Loucy (cell line): ENCODE measurements at regions not wholly inside any gene's neighbourhood (a gene's known extent, or its start where the extent isn't known, plus 50 kb on each side); places are given as distances from the start of the nearest gene placed in this dataset.
"Not testable (repeated sequence)": the region's sequence is repeated elsewhere in the genome, so short reads cannot be mapped to it uniquely, and the experiment has no call there.

ENCODE experiments used
- H2AFZ ChIP-seq: fragments of 200-600 bp; sonication (generic); 2 replicates; pipeline ENCODE4 v1.6.0; 2016; ENCODE audit warnings: antibody characterized with exemption, mild to moderate bottlenecking, low read length, moderate library complexity
- H3F3A ChIP-seq: fragments of 200-600 bp; 2 replicates; pipeline ENCODE4 v1.6.0; 2016; ENCODE audit warnings: antibody characterized with exemption, low read depth, mild to moderate bottlenecking
- H3K27me3 ChIP-seq: fragments of 200-600 bp; sonication (generic); 2 replicates; pipeline ENCODE4 v1.6.1; 2014; ENCODE audit warnings: low read length, mild to moderate bottlenecking; ENCODE audit not compliant: insufficient read depth, poor library complexity, severe bottlenecking
- H3K36me3 ChIP-seq: fragments of 200-600 bp; sonication (generic); 2 replicates; pipeline ENCODE4 v1.6.1; 2016; ENCODE audit warnings: low read length; ENCODE audit not compliant: insufficient read depth
- H3K4me1 ChIP-seq: fragments of 200-600 bp; sonication (generic); 2 replicates; pipeline ENCODE4 v1.5.1; 2014; ENCODE audit warnings: low read length, mild to moderate bottlenecking; ENCODE audit not compliant: insufficient read depth, poor library complexity, severe bottlenecking
- H3K4me2 ChIP-seq: fragments of 200-600 bp; sonication (generic); 2 replicates; pipeline ENCODE4 v1.6.0; 2014; ENCODE audit warnings: antibody characterized with exemption, low read length, low read depth, mild to moderate bottlenecking; ENCODE audit not compliant: poor library complexity, severe bottlenecking
- H3K4me3 ChIP-seq: fragments of 200-600 bp; sonication (generic); 2 replicates; pipeline ENCODE4 v1.5.1; 2014; ENCODE audit warnings: low read length, mild to moderate bottlenecking, mixed read lengths; ENCODE audit not compliant: poor library complexity, severe bottlenecking
- H3K79me2 ChIP-seq: fragments of 200-600 bp; sonication (generic); 2 replicates; pipeline ENCODE4 v1.6.1; 2014; ENCODE audit warnings: low read length; ENCODE audit not compliant: insufficient read depth
- H3K9ac ChIP-seq: fragments of 200-600 bp; sonication (generic); 2 replicates; pipeline ENCODE4 v1.6.0; 2014; ENCODE audit warnings: mild to moderate bottlenecking, low read depth, low read length, moderate library complexity; ENCODE audit not compliant: poor library complexity, severe bottlenecking
- H3K9me2 ChIP-seq: fragments of 200-600 bp; sonication (generic); replicated peaks from 2 replicates; pipeline ENCODE4 v1.6.1; 2016; ENCODE audit warnings: low read depth, low read length, mixed read lengths
- H3K9me3 ChIP-seq: fragments of 200-600 bp; sonication (generic); 2 replicates; pipeline ENCODE4 v1.6.1; 2014; ENCODE audit warnings: mild to moderate bottlenecking, antibody characterized with exemption, low read length, low read depth; ENCODE audit not compliant: insufficient read depth
- H4K20me1 ChIP-seq: fragments of 200-600 bp; sonication (generic); 2 replicates; pipeline ENCODE4 v1.6.0; 2014; ENCODE audit warnings: antibody characterized with exemption, low read length, mild to moderate bottlenecking; ENCODE audit not compliant: insufficient read depth, poor library complexity, severe bottlenecking
- EZH2phosphoT487 ChIP-seq: fragments of 200-600 bp; IDR thresholded peaks from 2 replicates; pipeline ENCODE4 v1.6.1; 2018; ENCODE audit warnings: antibody characterized with exemption, mild to moderate bottlenecking, moderate library complexity, borderline replicate concordance
- TF ChIP-seq, protein P1 (sequence below): fragments of 200-600 bp; sonication (generic); conservative IDR thresholded peaks from 2 replicates; pipeline ENCODE4 v1.5.1; 2014; ENCODE audit warnings: mild to moderate bottlenecking, antibody characterized with exemption, low read length

- Histone ChIP-seq H3K27me3 (no peaks in the 10 kb centered on the region), H3K79me2 (no peaks in the 10 kb centered on the region)
Observed at GRCh38 chr10:118974951-118975350, 54.6 kb upstream of the NANOS1 start.

GRCh38 chr10:118976219-118976618, 53.3 kb upstream of the NANOS1 start:
- H3K27me3 ChIP-seq, H3K4me2 ChIP-seq, H4K20me1 ChIP-seq, H3K9me2 ChIP-seq, H3K9me3 ChIP-seq, H3K4me3 ChIP-seq, H3F3A ChIP-seq, H3K36me3 ChIP-seq, H3K9ac ChIP-seq, H3K79me2 ChIP-seq, H3K4me1 ChIP-seq, H2AFZ ChIP-seq: not testable (repeated sequence)

More at GRCh38 chr10:118974951-118975350, 54.6 kb upstream of the NANOS1 start:
- Histone ChIP-seq H3K36me3 (no peaks in the 10 kb centered on the region), H3K4me3 (no peak overlapping the region), H4K20me1 (no peaks in the 10 kb centered on the region), H3K4me2 (no peak overlapping the region), H3K9me3 (no peaks in the 10 kb centered on the region), H3F3A (no peaks in the 10 kb centered on the region), H3K4me1 (no peaks in the 10 kb centered on the region), H2AFZ (no peak overlapping the region), H3K9me2 (no peaks in the 10 kb centered on the region), H3K9ac (no peak overlapping the region)
- TF ChIP-seq EZH2phosphoT487, result no peak
- TF ChIP-seq, protein P1, sequence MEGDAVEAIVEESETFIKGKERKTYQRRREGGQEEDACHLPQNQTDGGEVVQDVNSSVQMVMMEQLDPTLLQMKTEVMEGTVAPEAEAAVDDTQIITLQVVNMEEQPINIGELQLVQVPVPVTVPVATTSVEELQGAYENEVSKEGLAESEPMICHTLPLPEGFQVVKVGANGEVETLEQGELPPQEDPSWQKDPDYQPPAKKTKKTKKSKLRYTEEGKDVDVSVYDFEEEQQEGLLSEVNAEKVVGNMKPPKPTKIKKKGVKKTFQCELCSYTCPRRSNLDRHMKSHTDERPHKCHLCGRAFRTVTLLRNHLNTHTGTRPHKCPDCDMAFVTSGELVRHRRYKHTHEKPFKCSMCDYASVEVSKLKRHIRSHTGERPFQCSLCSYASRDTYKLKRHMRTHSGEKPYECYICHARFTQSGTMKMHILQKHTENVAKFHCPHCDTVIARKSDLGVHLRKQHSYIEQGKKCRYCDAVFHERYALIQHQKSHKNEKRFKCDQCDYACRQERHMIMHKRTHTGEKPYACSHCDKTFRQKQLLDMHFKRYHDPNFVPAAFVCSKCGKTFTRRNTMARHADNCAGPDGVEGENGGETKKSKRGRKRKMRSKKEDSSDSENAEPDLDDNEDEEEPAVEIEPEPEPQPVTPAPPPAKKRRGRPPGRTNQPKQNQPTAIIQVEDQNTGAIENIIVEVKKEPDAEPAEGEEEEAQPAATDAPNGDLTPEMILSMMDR, result no peak

DNA sequence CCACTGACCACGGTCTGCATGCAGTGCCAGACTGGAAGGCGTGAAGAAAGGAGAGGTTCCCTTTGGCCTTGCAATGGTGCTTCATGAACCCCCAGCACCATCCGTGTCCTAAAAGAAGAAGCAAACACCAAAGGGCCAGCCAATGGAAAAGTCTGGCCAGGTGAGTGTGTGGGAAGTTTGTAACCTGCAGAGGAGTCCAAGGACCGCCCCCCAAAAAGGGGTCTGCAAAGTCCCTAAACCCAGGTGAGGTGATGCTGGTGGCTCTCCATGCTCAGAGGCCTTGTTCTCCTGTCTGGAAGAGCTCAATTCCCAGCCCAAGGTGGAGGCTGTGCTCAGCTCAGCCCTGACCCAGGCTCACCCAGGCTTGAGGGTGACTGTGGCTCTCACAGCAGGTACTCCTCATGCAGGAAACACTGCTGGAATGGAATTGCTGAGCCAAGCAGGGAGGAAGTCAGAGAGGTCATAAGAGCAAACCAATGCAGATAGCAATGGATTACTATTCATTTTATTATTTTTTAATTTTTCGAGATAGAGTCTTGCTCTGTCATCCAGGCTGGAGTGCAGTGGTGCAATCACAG, 52.4 kb upstream of the NANOS1 start:
- H3K9me2 ChIP-seq, result no peaks in the 10 kb centered on the region
- H3K36me3 ChIP-seq, result no peaks in the 10 kb centered on the region
- H4K20me1 ChIP-seq, result no peaks in the 10 kb centered on the region
- H3K9me3 ChIP-seq, result no peaks in the 10 kb centered on the region
- H3K79me2 ChIP-seq, result no peaks in the 10 kb centered on the region
- H3K9ac ChIP-seq, result no peak overlapping the region
- no peaks in the 10 kb centered on the region for H3F3A ChIP-seq
- H3K4me2 ChIP-seq, result no peak overlapping the region
- TF ChIP-seq EZH2phosphoT487, result no peak
- TF ChIP-seq, protein P1, result no peak
- H3K27me3 ChIP-seq, result no peaks in the 10 kb centered on the region
- H3K4me1 ChIP-seq, result no peaks in the 10 kb centered on the region
- H3K4me3 ChIP-seq, result no peak overlapping the region
- no peak overlapping the region for H2AFZ ChIP-seq

DNA sequence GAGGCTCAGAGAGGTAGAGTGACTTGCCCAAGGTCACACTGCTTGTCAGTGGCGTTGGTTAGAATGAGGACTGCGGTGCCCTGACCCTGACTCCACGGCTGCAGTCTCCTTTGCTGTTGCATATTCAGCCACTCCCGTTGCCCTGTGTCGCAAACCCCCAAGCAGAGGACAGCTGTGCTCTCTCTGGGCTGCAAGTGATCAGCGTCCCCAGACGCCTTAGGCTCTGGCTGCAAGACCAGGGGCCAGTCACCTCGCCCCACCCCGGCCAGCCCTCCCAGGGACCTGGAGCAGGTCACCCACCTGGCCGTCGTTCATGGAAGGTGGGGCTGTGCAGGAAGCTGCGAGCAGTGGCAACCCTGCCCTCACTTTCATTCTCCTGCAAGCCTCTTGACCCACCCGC, 51.7 kb upstream of the NANOS1 start:
- Histone ChIP-seq H3K4me1 (no peaks in the 10 kb centered on the region), H3K9me3 (no peaks in the 10 kb centered on the region), H3K79me2 (no peaks in the 10 kb centered on the region), H3K4me3 (no peak overlapping the region), H2AFZ (no peak overlapping the region), H3K27me3 (no peaks in the 10 kb centered on the region), H3K4me2 (no peak overlapping the region), H3F3A (no peaks in the 10 kb centered on the region), H3K9ac (no peak overlapping the region), H4K20me1 (no peaks in the 10 kb centered on the region), H3K36me3 (no peaks in the 10 kb centered on the region), H3K9me2 (no peaks in the 10 kb centered on the region)
- TF ChIP-seq, protein P1, result no peak
- no peak for TF ChIP-seq EZH2phosphoT487
